NCI-H345 treated with DMSO at 0.1 percent for 48 hours (cell line): ENCODE measurements at regions not wholly inside any gene's neighbourhood (a gene's known extent, or its start where the extent isn't known, plus 50 kb on each side); places are given as distances from the start of the nearest gene placed in this dataset.

Experiments used
- DNase-seq: peaks from one replicate; lab custom pipeline; 2025; ENCODE audit not compliant: unreplicated experiment; lab: John Stamatoyannopoulos, UW

- no peak for DNase-seq
These were observed 130.1 kb downstream of the MRPL36 start for GRCh38 chr5:1669276-1670155.

- no peak for DNase-seq
These were observed 131.4 kb downstream of the MRPL36 start for GRCh38 chr5:1668141-1668721.

- no peak for DNase-seq
These were observed 131.9 kb downstream of the MRPL36 start for GRCh38 chr5:1667648-1668140.

GRCh38 chr5:1666812-1667588 is 132.6 kb downstream of the MRPL36 start:
- no peak for DNase-seq

- DNase-seq: no peak
These were observed 133.4 kb downstream of the MRPL36 start for GRCh38 chr5:1666221-1666620.

GRCh38 chr5:1665803-1666202 is 133.8 kb downstream of the MRPL36 start:
- DNase-seq: no peak

GRCh38 chr5:1665231-1665630 is 134.4 kb downstream of the MRPL36 start:
- no peak for DNase-seq

- DNase-seq: no peak
These were observed 136.5 kb downstream of the MRPL36 start for GRCh38 chr5:1663186-1663585.

- DNase-seq: no peak
These were observed 137.0 kb downstream of the MRPL36 start for GRCh38 chr5:1662559-1663085.

- DNase-seq: no peak
These were observed 137.6 kb downstream of the MRPL36 start for GRCh38 chr5:1661831-1662558.

GRCh38 chr5:1661311-1661710 is 137.6 kb upstream of the LPCAT1 start:
- no peak for DNase-seq

GRCh38 chr5:1660511-1660910 is 136.8 kb upstream of the LPCAT1 start:
- DNase-seq: no peak

GRCh38 chr5:1660001-1660400 is 136.2 kb upstream of the LPCAT1 start:
- no peak for DNase-seq

GRCh38 chr5:1659100-1659981 is 135.6 kb upstream of the LPCAT1 start:
- DNase-seq: no peak

GRCh38 chr5:1658665-1659064 is 134.9 kb upstream of the LPCAT1 start:
- DNase-seq: no peak

- DNase-seq: no peak
These were observed 133.5 kb upstream of the LPCAT1 start for GRCh38 chr5:1657161-1657741.

- no peak for DNase-seq
These were observed 132.7 kb upstream of the LPCAT1 start for GRCh38 chr5:1656271-1656975.

- DNase-seq: no peak
These were observed 131.9 kb upstream of the LPCAT1 start for GRCh38 chr5:1655496-1656270.
